Ascending aorta (tissue), 2 donors: ENCODE measurements at regions not wholly inside any gene's neighbourhood (a gene's known extent, or its start where the extent isn't known, plus 50 kb on each side); places are given as distances from the start of the nearest gene placed in this dataset.

ENCODE experiments used
- DNase-seq, 2 donors: peaks; one replicate each; pipeline ENCODE4 v3.0.0-alpha.2; 2019; ENCODE audit warnings: low spot score in 2 of 2
- H3K27ac ChIP-seq, 2 donors: fragments of 200-600 bp; sonication (generic); one replicate each; pipeline ENCODE4 v1.5.1; 2016 to 2017; ENCODE audit warnings: mild to moderate bottlenecking in 1 of 2
- H3K27me3 ChIP-seq: fragments of 200-600 bp; sonication (generic); one replicate; pipeline ENCODE4 v1.5.1; 2017
- H3K36me3 ChIP-seq, 2 donors: fragments of 200-600 bp; sonication (generic); one replicate each; pipeline ENCODE4 v1.5.1; 2016
- H3K4me1 ChIP-seq, 2 donors: fragments of 200-600 bp; sonication (generic); one replicate each; pipeline ENCODE4 v1.5.1; 2016 to 2017; ENCODE audit warnings: mild to moderate bottlenecking in 1 of 2
- H3K4me3 ChIP-seq, 2 donors: fragments of 200-600 bp; sonication (generic); one replicate each; pipeline ENCODE4 v1.5.1; 2016 to 2017; ENCODE audit warnings: mild to moderate bottlenecking in 1 of 2
- H3K9me3 ChIP-seq, 2 donors: fragments of 200-600 bp; sonication (generic); one replicate each; pipeline ENCODE4 v1.5.1; 2016
- CTCF ChIP-seq, 3 experiments: fragments of 200-600 bp in 2 of 3; fragments of 450-650 bp in 1 of 3; sonication (generic) in 2 of 3; IDR thresholded peaks; one replicate each; pipeline ENCODE4 v1.5.1; 2016 to 2019; ENCODE audit warnings: antibody characterized with exemption in 3 of 3, mild to moderate bottlenecking in 1 of 3, moderate library complexity in 1 of 3
- intact Hi-C: fragments of 100-400 bp; cut with DNase I; formaldehyde crosslinking; loops from one replicate; pipeline ENCODE4 v1.15.1; 2023

DNA sequence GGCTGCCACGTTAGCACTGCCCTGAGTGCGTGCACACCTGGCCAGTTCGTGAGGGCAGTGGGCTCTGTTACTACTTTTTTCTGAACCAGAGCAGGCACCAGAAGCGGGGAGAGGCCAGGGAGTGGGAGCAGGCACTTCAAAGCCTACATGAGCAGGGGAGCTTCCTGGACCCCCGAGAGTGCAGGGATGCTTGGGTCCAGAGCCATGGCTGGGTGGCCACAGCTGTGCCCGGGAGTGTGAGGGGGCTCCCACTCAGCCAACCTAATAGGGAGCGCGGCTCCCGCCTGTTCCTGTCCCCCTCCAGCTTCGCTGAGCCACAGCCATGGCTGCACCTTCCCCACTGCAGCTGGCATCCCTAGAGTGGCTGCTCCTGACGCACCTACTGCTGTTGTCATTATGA, 1423.3 kb downstream of the SI start:
- Histone ChIP-seq H3K4me1 (no peaks in the 10 kb centered on the region), H3K27me3 (no peaks in the 10 kb centered on the region), H3K27ac (no peak overlapping the region), H3K36me3 (no peaks in the 10 kb centered on the region), H3K9me3 (no peaks in the 10 kb centered on the region), H3K4me3 (no peak overlapping the region)
- intact Hi-C loops = no loop called here
- no peak for TF ChIP-seq CTCF (IDR thresholded peaks at IDR 0.05)
- no peak for DNase-seq

GRCh38 chr3:163644172-163644571, 1434.1 kb downstream of the SI start:
- H3K4me1 ChIP-seq = no peaks in the 10 kb centered on the region
- DNase-seq = no peak
- no peaks in the 10 kb centered on the region for H3K36me3 ChIP-seq
- H3K9me3 ChIP-seq = no peaks in the 10 kb centered on the region
- H3K27ac ChIP-seq = no peak overlapping the region
- TF ChIP-seq CTCF (IDR thresholded peaks at IDR 0.05) = no peak
- intact Hi-C loops = no loop called here
- H3K4me3 ChIP-seq = no peak overlapping the region
- no peaks in the 10 kb centered on the region for H3K27me3 ChIP-seq

DNA sequence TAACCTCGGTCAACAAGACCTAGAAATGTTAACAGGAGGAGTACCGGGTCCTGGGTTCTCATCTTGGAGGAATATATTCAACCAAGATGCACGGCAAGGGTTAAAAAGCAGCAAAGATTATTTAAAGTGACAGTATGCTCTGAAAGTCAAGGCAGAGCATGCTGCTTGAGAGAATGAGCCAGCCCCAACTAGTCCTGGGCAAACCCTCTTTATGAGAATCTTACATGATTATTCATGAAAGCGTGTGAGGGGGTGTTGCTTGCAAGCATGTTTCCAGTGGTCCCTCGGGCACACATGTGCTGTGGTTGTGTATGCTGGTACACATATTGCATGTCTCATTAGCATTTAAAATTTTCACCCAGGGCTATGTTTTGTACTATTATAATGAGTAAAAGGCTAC, 1445.6 kb downstream of the SI start:
- H3K4me3 ChIP-seq = no peak overlapping the region
- no peak for TF ChIP-seq CTCF (IDR thresholded peaks at IDR 0.05)
- H3K9me3 ChIP-seq = no peaks in the 10 kb centered on the region
- intact Hi-C loops = no loop called here
- H3K36me3 ChIP-seq = no peaks in the 10 kb centered on the region
- DNase-seq = no peak
- H3K27me3 ChIP-seq = no peaks in the 10 kb centered on the region
- no peaks in the 10 kb centered on the region for H3K4me1 ChIP-seq
- no peak overlapping the region for H3K27ac ChIP-seq

GRCh38 chr3:163626753-163627152, 1451.5 kb downstream of the SI start:
- Histone ChIP-seq H3K27ac (no peak overlapping the region), H3K4me1 (no peaks in the 10 kb centered on the region), H3K9me3 (no peaks in the 10 kb centered on the region), H3K4me3 (no peak overlapping the region), H3K36me3 (no peaks in the 10 kb centered on the region), H3K27me3 (no peaks in the 10 kb centered on the region)
- no peak for DNase-seq
- no peak for TF ChIP-seq CTCF (IDR thresholded peaks at IDR 0.05)
- intact Hi-C loops = no loop called here

DNA sequence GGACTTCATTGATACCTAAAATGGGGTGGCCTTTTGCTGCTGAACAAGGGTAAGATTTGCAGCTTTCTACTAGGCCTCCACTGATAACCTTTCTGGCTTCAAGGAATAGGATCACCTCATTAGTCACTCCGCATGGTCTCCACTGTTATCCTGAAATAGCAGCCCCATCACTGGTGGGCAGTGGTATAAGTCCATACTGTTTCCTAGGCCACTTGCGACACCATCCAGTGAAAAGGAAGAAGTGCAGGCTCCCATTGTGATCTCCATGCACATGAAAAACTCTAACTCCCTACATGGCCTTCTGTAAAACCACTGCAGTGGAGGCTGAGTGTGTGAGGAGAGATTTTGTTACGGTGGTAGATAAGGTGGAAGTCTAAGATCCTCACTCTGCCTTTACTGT, 1455.9 kb downstream of the SI start:
- no peaks in the 10 kb centered on the region for H3K27me3 ChIP-seq
- H3K4me3 ChIP-seq = no peak overlapping the region
- intact Hi-C loops = no loop called here
- H3K36me3 ChIP-seq = no peaks in the 10 kb centered on the region
- no peak for DNase-seq
- no peak for TF ChIP-seq CTCF (IDR thresholded peaks at IDR 0.05)
- H3K4me1 ChIP-seq = no peaks in the 10 kb centered on the region
- no peak overlapping the region for H3K27ac ChIP-seq
- no peaks in the 10 kb centered on the region for H3K9me3 ChIP-seq

DNA sequence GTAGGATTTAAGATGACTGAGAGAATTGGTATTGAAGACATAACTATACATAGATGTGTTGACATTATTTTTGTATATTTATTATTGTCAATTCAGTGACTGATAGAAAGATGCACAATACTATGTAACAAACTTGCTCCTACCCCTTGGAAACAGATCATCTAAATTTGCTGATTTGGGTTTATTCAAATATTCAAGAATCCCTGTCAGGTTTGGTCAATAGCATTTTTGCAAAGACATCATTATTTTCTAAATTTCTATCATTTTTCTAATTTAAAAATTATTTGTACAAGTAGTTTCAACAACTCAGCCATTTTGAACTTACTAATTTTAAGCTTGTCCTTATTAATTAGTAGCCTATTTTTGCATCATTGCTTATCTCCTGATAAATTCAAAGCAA, 1463.4 kb downstream of the SI start:
- H3K9me3 ChIP-seq = no peaks in the 10 kb centered on the region
- H3K4me3 ChIP-seq = no peak overlapping the region
- no peak for TF ChIP-seq CTCF (IDR thresholded peaks at IDR 0.05)
- intact Hi-C loops = no loop called here
- DNase-seq = no peak
- no peaks in the 10 kb centered on the region for H3K4me1 ChIP-seq
- H3K27ac ChIP-seq = no peak overlapping the region
- H3K27me3 ChIP-seq = no peaks in the 10 kb centered on the region
- no peaks in the 10 kb centered on the region for H3K36me3 ChIP-seq
